A549 (cell line): ENCODE measurements at regions not wholly inside any gene's neighbourhood (a gene's known extent, or its start where the extent isn't known, plus 50 kb on each side); places are given as distances from the start of the nearest gene placed in this dataset.
A peak's percentile ranks its signal among the peaks of the same experiment; 100 is the strongest.

Source experiments
- ATAC-seq, 2 experiments: fragments of 200-7000 bp in 1 of 2; fragments of >200 bp in 1 of 2; cut with Nextera tagmentation in 1 of 2; cut with Tn5 transposase in 1 of 2; 3 replicates each; pipeline versions ENCODE4 v1.8.0 to v1.9.1; 2018 to 2020; ENCODE audit warnings: mild to moderate bottlenecking in 1 of 2, moderate library complexity in 1 of 2
- CTCF ChIA-PET: fragments of 300-600 bp; sonication (Branson Sonifier 250); formaldehyde crosslinking; extraction: SDS; loops from one replicate; lab custom pipeline; 2021; ENCODE audit warnings: antibody characterized with exemption, inconsistent platforms; lab: Yijun Ruan, JAX
- POLR2A ChIA-PET: fragments of 350-600 bp; formaldehyde crosslinking; extraction: SDS; loops from one replicate; lab custom pipeline; 2021; ENCODE audit warnings: antibody characterized with exemption, inconsistent platforms; lab: Yijun Ruan, JAX
- DNase-seq, 2 experiments: peaks; one replicate each; pipeline versions ENCODE4 v3.0.0 to v3.0.0-alpha.2; 2011 to 2016; ENCODE audit warnings: low read depth in 1 of 2, low spot score in 1 of 2
- FAIRE-seq: peaks from 2 replicates; lab custom pipeline; 2011; peaks lifted over from hg19 to GRCh38; lab: Jason Lieb, UNC
- H3K27ac ChIP-seq, 2 experiments: fragments of >200 bp; sonication (Bioruptor Twin); formaldehyde crosslinking; 3 replicates each; pipeline ENCODE4 v1.5.1; 2016 to 2017
- H3K4me1 ChIP-seq: fragments of >200 bp; sonication (Bioruptor Twin); formaldehyde crosslinking; 3 replicates; pipeline ENCODE4 v1.6.1; 2016
- H3K4me2 ChIP-seq: fragments of >200 bp; sonication (Bioruptor Twin); formaldehyde crosslinking; 3 replicates; pipeline ENCODE4 v1.6.1; 2016
- H3K4me3 ChIP-seq: fragments of >200 bp; sonication (Bioruptor Twin); formaldehyde crosslinking; 3 replicates; pipeline ENCODE4 v1.5.1; 2016
- H3K9me3 ChIP-seq: fragments of >200 bp; sonication (Bioruptor Twin); formaldehyde crosslinking; 3 replicates; pipeline ENCODE4 v1.6.1; 2016
- CBX2 ChIP-seq: fragments of 200-600 bp; sonication (generic); IDR thresholded peaks from 2 replicates; pipeline ENCODE4 v1.6.1; 2016; ENCODE audit warnings: low read depth, mild to moderate bottlenecking, borderline replicate concordance
- CBX8 ChIP-seq: fragments of 200-600 bp; sonication (generic); IDR thresholded peaks from 2 replicates; pipeline ENCODE4 v1.6.1; 2016
- CEBPB ChIP-seq, 2 experiments: fragments of >200 bp in 1 of 2; sonication (Bioruptor Twin) in 1 of 2; formaldehyde crosslinking in 1 of 2; IDR thresholded peaks; 2 replicates each; pipeline ENCODE4 v1.6.1; 2012 to 2016
- CHD4 ChIP-seq: fragments of 200-600 bp; sonication (generic); IDR thresholded peaks from 2 replicates; pipeline ENCODE4 v1.6.1; 2016; ENCODE audit warnings: antibody characterized with exemption, mild to moderate bottlenecking, borderline replicate concordance
- EHMT2 ChIP-seq: fragments of 200-600 bp; sonication (generic); IDR thresholded peaks from 2 replicates; pipeline ENCODE4 v1.6.1; 2016; ENCODE audit warnings: antibody characterized with exemption, low read depth, mild to moderate bottlenecking, moderate library complexity
- EP300 ChIP-seq, 2 experiments: fragments of >200 bp; sonication (Bioruptor Twin); formaldehyde crosslinking; IDR thresholded peaks; 2 replicates in 1 of 2; 3 replicates in 1 of 2; pipeline ENCODE4 v1.6.1; 2016 to 2017
- ESRRA ChIP-seq: fragments of 150-350 bp; IDR thresholded peaks from 2 replicates; pipeline ENCODE4 v1.6.1; 2014; ENCODE audit warnings: mild to moderate bottlenecking, low read length, borderline replicate concordance
- FOXS1 ChIP-seq: fragments of 250-450 bp; sonication (Bioruptor Pico); IDR thresholded peaks from 2 replicates; pipeline ENCODE4 v1.5.0; 2020; ENCODE audit warnings: mild to moderate bottlenecking, moderate library complexity
- GATA3 ChIP-seq: IDR thresholded peaks from 2 replicates; pipeline ENCODE4 v1.6.1; 2012; ENCODE audit warnings: borderline replicate concordance
- HDAC2 ChIP-seq: fragments of 200-600 bp; sonication (generic); IDR thresholded peaks from 2 replicates; pipeline ENCODE4 v1.6.1; 2016
- HOXB13 ChIP-seq: fragments of 250-450 bp; sonication (Bioruptor Pico); IDR thresholded peaks from 2 replicates; pipeline ENCODE4 v1.5.0; 2020; ENCODE audit warnings: low read depth, mild to moderate bottlenecking, moderate library complexity
- MAFK ChIP-seq: fragments of 450-650 bp; IDR thresholded peaks from 2 replicates; pipeline ENCODE4 v1.6.1; 2014; ENCODE audit not compliant: partially characterized antibody
- NFE2L2 ChIP-seq: fragments of 150-350 bp; conservative IDR thresholded peaks from 2 replicates; pipeline ENCODE4 v1.6.1; 2014; ENCODE audit warnings: low read length
- NPAS2 ChIP-seq: fragments of 250-450 bp; sonication (Bioruptor Pico); IDR thresholded peaks from 2 replicates; pipeline ENCODE4 v1.8.0; 2022; ENCODE audit warnings: mild to moderate bottlenecking, moderate library complexity, borderline replicate concordance
- POLR2AphosphoS2 ChIP-seq: conservative IDR thresholded peaks from 2 replicates; pipeline ENCODE4 v1.6.1; 2012; ENCODE audit warnings: low read length, improper control_type of control experiment, inconsistent platforms
- RAD21 ChIP-seq, 2 experiments: fragments of >200 bp in 1 of 2; sonication (Bioruptor Twin) in 1 of 2; formaldehyde crosslinking in 1 of 2; IDR thresholded peaks in 1 of 2; conservative IDR thresholded peaks in 1 of 2; 2 replicates in 1 of 2; 3 replicates in 1 of 2; pipeline ENCODE4 v1.6.1; 2012 to 2018; ENCODE audit warnings: inconsistent platforms in 1 of 2
- RFX5 ChIP-seq: fragments of 450-650 bp; IDR thresholded peaks from 2 replicates; pipeline ENCODE4 v1.7.1; 2014; ENCODE audit warnings: antibody characterized with exemption, mild to moderate bottlenecking, moderate library complexity
- SMC3 ChIP-seq: fragments of >200 bp; sonication (Bioruptor Twin); formaldehyde crosslinking; IDR thresholded peaks from 3 replicates; pipeline ENCODE4 v1.6.1; 2018; ENCODE audit warnings: inconsistent platforms
- TP53 ChIP-seq: fragments of 250-450 bp; sonication (Bioruptor Pico); IDR thresholded peaks from 2 replicates; pipeline ENCODE4 v1.5.0; 2021; ENCODE audit warnings: mild to moderate bottlenecking, moderate library complexity
- ZFP36 ChIP-seq: fragments of 450-650 bp; IDR thresholded peaks from 2 replicates; pipeline ENCODE4 v1.6.1; 2014; ENCODE audit warnings: borderline replicate concordance; ENCODE audit not compliant: partially characterized antibody
- ZSCAN20 ChIP-seq: fragments of 250-450 bp; sonication (Bioruptor Pico); IDR thresholded peaks from 2 replicates; pipeline ENCODE4 v1.8.0; 2022; ENCODE audit warnings: mild to moderate bottlenecking, moderate library complexity
- WGBS: methylation state at CpG from one replicate; pipeline ENCODE4 v1.1.6; 2017; ENCODE audit errors: missing lambda C conversion rate; 5-methylcytosine and 5-hydroxymethylcytosine counted together
- TF ChIP-seq, protein P1 (sequence below): fragments of >200 bp; sonication (Bioruptor Twin); formaldehyde crosslinking; IDR thresholded peaks from 2 replicates; pipeline ENCODE4 v1.6.1; 2016
- TF ChIP-seq, protein P2 (sequence below): fragments of 200-600 bp; sonication (generic); IDR thresholded peaks from 2 replicates; pipeline ENCODE4 v1.6.1; 2016; ENCODE audit warnings: antibody characterized with exemption, mild to moderate bottlenecking, moderate library complexity
- TF ChIP-seq, protein P3 (sequence below): fragments of >200 bp; sonication (Bioruptor Twin); formaldehyde crosslinking; IDR thresholded peaks from 3 replicates; pipeline ENCODE4 v1.5.1; 2016
- TF ChIP-seq, protein P4 (sequence below): IDR thresholded peaks from 2 replicates; pipeline ENCODE4 v1.6.1; 2012
- TF ChIP-seq, protein P5 (sequence below): IDR thresholded peaks from 2 replicates; pipeline ENCODE4 v1.6.1; 2012; ENCODE audit warnings: low read depth, borderline replicate concordance

DNA sequence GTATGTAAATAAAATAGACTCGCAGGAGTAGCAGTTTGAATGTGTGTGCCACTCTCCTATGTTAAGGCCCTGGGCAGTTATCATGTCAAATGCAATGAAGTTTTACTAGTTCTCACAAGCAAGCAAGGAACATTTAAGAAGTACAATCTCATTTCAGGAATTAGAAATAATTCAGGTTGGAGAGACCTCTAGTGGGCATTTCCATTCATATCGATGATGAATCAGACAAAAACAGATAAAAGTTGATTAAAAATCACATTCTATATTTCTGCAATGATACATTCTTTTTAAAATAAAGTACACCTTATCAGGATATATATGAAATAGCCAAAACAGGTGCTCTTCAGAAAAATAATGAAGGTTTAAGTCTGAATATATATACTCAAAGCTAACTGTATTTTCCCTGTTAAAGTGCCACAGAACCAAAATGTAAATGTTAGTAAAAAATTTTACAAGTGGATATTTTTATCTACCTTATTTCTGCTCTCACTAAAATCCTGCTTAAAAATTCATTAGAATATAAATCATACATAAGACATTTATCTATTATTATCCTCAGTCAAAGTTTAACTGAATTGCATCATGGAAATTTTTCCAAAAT lies 492.4 kb upstream of the FRG2C start:
- H3K4me3 ChIP-seq = no peak overlapping the region
- CTCF ChIA-PET = interaction anchor here (0.7 to 2.1 kb wide), 3 partner anchors 8 to 1663 kb away, joined by 3 to 7 read pairs (median 5); no protein-coding TSS in a partner anchor
- no peak for FAIRE-seq

DNA sequence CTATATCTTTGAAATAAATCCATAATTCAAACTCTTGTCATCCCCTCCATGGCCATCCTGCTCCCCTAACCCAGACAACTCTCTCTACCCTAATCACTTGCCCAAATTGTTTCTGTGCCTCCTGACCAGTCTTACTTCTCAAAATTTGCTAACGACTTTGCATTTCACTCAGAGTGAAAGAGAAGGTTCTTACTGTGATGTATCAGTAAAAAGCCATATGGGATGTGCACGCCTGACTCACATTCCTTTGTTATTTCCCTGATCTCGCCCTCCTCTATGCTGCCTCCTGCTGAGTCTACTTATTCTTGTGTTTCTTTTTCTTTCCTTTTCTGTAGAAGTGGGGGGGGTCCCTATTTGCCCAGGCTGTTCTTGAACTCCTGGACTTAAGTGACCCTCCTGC lies 487.2 kb upstream of the FRG2C start:
- Histone ChIP-seq H3K4me2 (no peak overlapping the region), H3K4me3 (no peak overlapping the region), H3K27ac (no peak overlapping the region), H3K4me1 (no peaks in the 10 kb centered on the region), H3K9me3 (no peaks in the 10 kb centered on the region)
- TF ChIP-seq FOXS1 (CRISPR knock-in tag) (no peak), POLR2AphosphoS2 (no peak), GATA3 (no peak), RFX5 (no peak), ZFP36 (no peak), NFE2L2 (no peak), HOXB13 (no peak)
- TF ChIP-seq, protein P1, sequence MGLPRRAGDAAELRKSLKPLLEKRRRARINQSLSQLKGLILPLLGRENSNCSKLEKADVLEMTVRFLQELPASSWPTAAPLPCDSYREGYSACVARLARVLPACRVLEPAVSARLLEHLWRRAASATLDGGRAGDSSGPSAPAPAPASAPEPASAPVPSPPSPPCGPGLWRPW = no peak
- DNase-seq (no peak), FAIRE-seq (no peak), ATAC-seq (no peak)
- CTCF ChIA-PET = no interaction called here
- 2% methylated on average over 3 of the region's 3 CpGs for WGBS
- POLR2A ChIA-PET = no interaction called here

More for the DNA sequence above, 492.4 kb upstream of the FRG2C start:
- TF ChIP-seq HOXB13 = no peak
- no peak for TF ChIP-seq MAFK
- TF ChIP-seq ESRRA = no peak
- TF ChIP-seq SMC3 = peak; percentile 44; the same call in 1 of the 3 replicates
- TF ChIP-seq, protein P2, sequence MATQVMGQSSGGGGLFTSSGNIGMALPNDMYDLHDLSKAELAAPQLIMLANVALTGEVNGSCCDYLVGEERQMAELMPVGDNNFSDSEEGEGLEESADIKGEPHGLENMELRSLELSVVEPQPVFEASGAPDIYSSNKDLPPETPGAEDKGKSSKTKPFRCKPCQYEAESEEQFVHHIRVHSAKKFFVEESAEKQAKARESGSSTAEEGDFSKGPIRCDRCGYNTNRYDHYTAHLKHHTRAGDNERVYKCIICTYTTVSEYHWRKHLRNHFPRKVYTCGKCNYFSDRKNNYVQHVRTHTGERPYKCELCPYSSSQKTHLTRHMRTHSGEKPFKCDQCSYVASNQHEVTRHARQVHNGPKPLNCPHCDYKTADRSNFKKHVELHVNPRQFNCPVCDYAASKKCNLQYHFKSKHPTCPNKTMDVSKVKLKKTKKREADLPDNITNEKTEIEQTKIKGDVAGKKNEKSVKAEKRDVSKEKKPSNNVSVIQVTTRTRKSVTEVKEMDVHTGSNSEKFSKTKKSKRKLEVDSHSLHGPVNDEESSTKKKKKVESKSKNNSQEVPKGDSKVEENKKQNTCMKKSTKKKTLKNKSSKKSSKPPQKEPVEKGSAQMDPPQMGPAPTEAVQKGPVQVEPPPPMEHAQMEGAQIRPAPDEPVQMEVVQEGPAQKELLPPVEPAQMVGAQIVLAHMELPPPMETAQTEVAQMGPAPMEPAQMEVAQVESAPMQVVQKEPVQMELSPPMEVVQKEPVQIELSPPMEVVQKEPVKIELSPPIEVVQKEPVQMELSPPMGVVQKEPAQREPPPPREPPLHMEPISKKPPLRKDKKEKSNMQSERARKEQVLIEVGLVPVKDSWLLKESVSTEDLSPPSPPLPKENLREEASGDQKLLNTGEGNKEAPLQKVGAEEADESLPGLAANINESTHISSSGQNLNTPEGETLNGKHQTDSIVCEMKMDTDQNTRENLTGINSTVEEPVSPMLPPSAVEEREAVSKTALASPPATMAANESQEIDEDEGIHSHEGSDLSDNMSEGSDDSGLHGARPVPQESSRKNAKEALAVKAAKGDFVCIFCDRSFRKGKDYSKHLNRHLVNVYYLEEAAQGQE = no peak
- TF ChIP-seq, protein P3, sequence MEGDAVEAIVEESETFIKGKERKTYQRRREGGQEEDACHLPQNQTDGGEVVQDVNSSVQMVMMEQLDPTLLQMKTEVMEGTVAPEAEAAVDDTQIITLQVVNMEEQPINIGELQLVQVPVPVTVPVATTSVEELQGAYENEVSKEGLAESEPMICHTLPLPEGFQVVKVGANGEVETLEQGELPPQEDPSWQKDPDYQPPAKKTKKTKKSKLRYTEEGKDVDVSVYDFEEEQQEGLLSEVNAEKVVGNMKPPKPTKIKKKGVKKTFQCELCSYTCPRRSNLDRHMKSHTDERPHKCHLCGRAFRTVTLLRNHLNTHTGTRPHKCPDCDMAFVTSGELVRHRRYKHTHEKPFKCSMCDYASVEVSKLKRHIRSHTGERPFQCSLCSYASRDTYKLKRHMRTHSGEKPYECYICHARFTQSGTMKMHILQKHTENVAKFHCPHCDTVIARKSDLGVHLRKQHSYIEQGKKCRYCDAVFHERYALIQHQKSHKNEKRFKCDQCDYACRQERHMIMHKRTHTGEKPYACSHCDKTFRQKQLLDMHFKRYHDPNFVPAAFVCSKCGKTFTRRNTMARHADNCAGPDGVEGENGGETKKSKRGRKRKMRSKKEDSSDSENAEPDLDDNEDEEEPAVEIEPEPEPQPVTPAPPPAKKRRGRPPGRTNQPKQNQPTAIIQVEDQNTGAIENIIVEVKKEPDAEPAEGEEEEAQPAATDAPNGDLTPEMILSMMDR = peak; percentile 57
- peak; percentile 45 to 53 for TF ChIP-seq RAD21 (conservative IDR thresholded peaks at IDR 0.05 in 1 of 2, IDR thresholded peaks at IDR 0.05 in 1 of 2)
- ATAC-seq (no peak), DNase-seq (peak in 1 of 2 experiments; percentile 7)
- WGBS = 2% methylated on average over 2 of the region's 2 CpGs
- POLR2A ChIA-PET = no interaction called here
- H3K4me1 ChIP-seq = no peaks in the 10 kb centered on the region
- H3K9me3 ChIP-seq = no peaks in the 10 kb centered on the region
- no peak overlapping the region for H3K4me2 ChIP-seq
- no peak overlapping the region for H3K27ac ChIP-seq

DNA sequence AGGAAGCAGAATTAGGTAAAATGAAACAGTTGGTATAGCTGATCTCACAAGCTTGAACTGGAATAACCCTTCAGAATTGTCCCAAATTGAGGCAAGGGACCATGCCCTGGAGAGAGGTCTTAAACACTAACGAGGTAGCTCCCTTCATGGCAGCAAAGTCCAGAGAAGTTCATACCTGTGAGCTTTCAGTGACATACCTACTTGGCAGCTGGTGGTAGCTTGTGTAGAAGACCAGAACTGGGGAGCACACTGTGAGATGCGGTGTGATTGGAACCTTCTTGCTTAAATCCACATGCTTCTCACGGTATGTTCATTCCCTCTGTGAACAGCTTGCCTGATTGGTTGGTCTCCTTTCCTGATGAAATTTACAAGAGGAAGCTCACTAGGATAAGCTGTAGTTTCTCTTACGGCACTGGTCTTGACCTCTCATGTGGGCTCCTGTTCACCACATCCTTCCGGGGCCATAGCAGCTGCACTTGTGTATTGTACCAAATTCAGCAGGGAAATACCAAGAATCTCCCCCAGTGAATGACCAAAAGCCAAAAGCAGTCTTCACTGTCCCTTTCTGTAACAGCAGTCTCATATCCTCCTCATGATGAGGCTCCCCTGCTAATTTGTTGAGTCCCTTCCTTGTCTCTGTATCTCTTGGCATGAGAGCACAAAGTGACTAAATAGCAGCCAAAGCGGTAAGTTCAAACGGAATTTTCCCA lies 483.7 kb upstream of the FRG2C start:
- CTCF ChIA-PET = interaction anchor here (0.9 to 1.7 kb wide), 4 partner anchors 8 to 11 kb away, joined by 3 to 6 read pairs (median 4); no protein-coding TSS in a partner anchor
- 27% methylated on average over 7 of the region's 7 CpGs for WGBS
- H3K9me3 ChIP-seq = no peaks in the 10 kb centered on the region
- no peak overlapping the region for H3K4me2 ChIP-seq
- ATAC-seq (no peak), DNase-seq (no peak), FAIRE-seq (no peak)
- TF ChIP-seq CBX8 (no peak), ZSCAN20 (CRISPR knock-in tag) (no peak), CBX2 (no peak), CEBPB (IDR thresholded peaks at IDR 0.05) (no peak), NPAS2 (CRISPR knock-in tag) (no peak), EHMT2 (no peak), CHD4 (no peak), TP53 (CRISPR knock-in tag) (no peak), EP300 (IDR thresholded peaks at IDR 0.05) (no peak), HDAC2 (no peak)
- TF ChIP-seq, protein P4, sequence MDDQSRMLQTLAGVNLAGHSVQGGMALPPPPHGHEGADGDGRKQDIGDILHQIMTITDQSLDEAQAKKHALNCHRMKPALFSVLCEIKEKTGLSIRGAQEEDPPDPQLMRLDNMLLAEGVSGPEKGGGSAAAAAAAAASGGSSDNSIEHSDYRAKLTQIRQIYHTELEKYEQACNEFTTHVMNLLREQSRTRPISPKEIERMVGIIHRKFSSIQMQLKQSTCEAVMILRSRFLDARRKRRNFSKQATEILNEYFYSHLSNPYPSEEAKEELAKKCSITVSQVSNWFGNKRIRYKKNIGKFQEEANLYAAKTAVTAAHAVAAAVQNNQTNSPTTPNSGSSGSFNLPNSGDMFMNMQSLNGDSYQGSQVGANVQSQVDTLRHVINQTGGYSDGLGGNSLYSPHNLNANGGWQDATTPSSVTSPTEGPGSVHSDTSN = no peak
- TF ChIP-seq, protein P5, sequence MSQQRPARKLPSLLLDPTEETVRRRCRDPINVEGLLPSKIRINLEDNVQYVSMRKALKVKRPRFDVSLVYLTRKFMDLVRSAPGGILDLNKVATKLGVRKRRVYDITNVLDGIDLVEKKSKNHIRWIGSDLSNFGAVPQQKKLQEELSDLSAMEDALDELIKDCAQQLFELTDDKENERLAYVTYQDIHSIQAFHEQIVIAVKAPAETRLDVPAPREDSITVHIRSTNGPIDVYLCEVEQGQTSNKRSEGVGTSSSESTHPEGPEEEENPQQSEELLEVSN = no peak
- no peak overlapping the region for H3K4me3 ChIP-seq
- POLR2A ChIA-PET = no interaction called here
- no peaks in the 10 kb centered on the region for H3K4me1 ChIP-seq
- no peak overlapping the region for H3K27ac ChIP-seq
